KMS-11 (cell line): ENCODE measurements at regions not wholly inside any gene's neighbourhood (a gene's known extent, or its start where the extent isn't known, plus 50 kb on each side); places are given as distances from the start of the nearest gene placed in this dataset.

ENCODE experiments used
- H2AFZ ChIP-seq: fragments of 200-600 bp; sonication (generic); 2 replicates; pipeline ENCODE4 v1.6.1; 2016; ENCODE audit warnings: antibody characterized with exemption, mixed run types, low read depth
- H3K27ac ChIP-seq: fragments of 200-600 bp; sonication (generic); 2 replicates; pipeline ENCODE4 v1.6.1; 2016; ENCODE audit warnings: mild to moderate bottlenecking, mixed run types
- H3K27me3 ChIP-seq: fragments of 200-600 bp; sonication (generic); 2 replicates; pipeline ENCODE4 v1.6.1; 2017; ENCODE audit warnings: mild to moderate bottlenecking, low read depth, mixed run types, moderate library complexity; ENCODE audit not compliant: insufficient read depth
- H3K36me3 ChIP-seq: fragments of 200-600 bp; sonication (generic); 2 replicates; pipeline ENCODE4 v1.6.1; 2017; ENCODE audit warnings: mild to moderate bottlenecking, mixed run types; ENCODE audit not compliant: insufficient read depth
- H3K4me1 ChIP-seq: fragments of 200-600 bp; sonication (generic); 2 replicates; pipeline ENCODE4 v1.6.1; 2016; ENCODE audit warnings: mild to moderate bottlenecking, low read depth, mixed run types; ENCODE audit not compliant: poor library complexity, severe bottlenecking
- H3K4me2 ChIP-seq: fragments of 200-600 bp; sonication (generic); 2 replicates; pipeline ENCODE4 v1.7.0; 2016; ENCODE audit warnings: mild to moderate bottlenecking, mixed run types
- H3K4me3 ChIP-seq: fragments of 200-600 bp; sonication (generic); IDR thresholded peaks from 2 replicates; pipeline ENCODE4 v1.6.1; 2017; ENCODE audit warnings: low read depth, low read length, mixed read lengths; ENCODE audit not compliant: insufficient read depth
- H3K79me2 ChIP-seq: fragments of 200-600 bp; sonication (generic); 2 replicates; pipeline ENCODE4 v1.6.1; 2016; ENCODE audit warnings: low read depth, mixed run types; ENCODE audit not compliant: insufficient read depth
- H3K9ac ChIP-seq: fragments of 200-600 bp; sonication (generic); 2 replicates; pipeline ENCODE4 v1.6.1; 2016; ENCODE audit warnings: mild to moderate bottlenecking, mixed run types
- H4K20me1 ChIP-seq: fragments of 200-600 bp; sonication (generic); 2 replicates; pipeline ENCODE4 v1.6.1; 2016; ENCODE audit warnings: mild to moderate bottlenecking, mixed run types; ENCODE audit not compliant: insufficient read depth
- TF ChIP-seq, protein P1 (sequence below): fragments of 200-600 bp; sonication (generic); conservative IDR thresholded peaks from 2 replicates; pipeline ENCODE4 v1.6.1; 2017; ENCODE audit warnings: low read depth, mild to moderate bottlenecking, antibody characterized with exemption, low read length, moderate library complexity, mixed read lengths

DNA sequence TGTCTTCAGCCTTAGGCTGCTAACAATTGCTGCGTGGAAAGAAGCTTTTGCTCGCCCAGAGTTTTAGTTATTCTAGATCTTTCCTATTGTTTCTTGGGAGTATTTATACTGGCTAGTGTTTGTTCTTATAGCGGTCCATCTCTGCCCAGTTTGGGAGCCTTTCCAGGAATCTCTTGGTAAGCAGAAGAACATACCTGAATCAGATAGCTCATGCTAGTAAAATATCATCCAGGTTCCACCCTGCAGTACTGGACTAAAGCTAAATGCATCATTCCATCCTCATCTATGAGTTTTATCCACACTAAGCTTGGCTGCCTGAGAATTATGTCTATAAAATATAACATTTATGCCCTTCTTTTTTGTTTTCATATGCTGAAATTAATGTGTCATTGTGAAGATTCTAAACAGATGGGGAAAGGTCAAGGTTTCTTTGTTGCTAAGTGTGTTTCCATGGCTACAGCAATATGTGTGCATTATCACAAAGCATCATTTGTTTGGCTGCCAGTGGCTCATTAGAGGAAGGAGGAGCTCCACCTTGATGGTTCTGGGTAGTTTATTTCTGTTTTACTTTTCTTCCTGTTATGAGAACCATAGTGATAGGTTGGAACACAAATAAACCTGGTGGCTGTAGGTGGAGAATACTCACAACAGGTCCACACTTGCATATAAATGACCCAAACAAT is 182.8 kb downstream of the PIK3C3 start:
- Histone ChIP-seq H3K27me3 (no peaks in the 10 kb centered on the region), H3K79me2 (no peaks in the 10 kb centered on the region), H3K9ac (no peak overlapping the region), H3K36me3 (no peaks in the 10 kb centered on the region), H3K4me2 (no peak overlapping the region), H3K4me1 (no peaks in the 10 kb centered on the region), H3K27ac (no peak overlapping the region), H2AFZ (no peak overlapping the region), H4K20me1 (no peaks in the 10 kb centered on the region), H3K4me3 (no peak overlapping the region)
- TF ChIP-seq, protein P1, sequence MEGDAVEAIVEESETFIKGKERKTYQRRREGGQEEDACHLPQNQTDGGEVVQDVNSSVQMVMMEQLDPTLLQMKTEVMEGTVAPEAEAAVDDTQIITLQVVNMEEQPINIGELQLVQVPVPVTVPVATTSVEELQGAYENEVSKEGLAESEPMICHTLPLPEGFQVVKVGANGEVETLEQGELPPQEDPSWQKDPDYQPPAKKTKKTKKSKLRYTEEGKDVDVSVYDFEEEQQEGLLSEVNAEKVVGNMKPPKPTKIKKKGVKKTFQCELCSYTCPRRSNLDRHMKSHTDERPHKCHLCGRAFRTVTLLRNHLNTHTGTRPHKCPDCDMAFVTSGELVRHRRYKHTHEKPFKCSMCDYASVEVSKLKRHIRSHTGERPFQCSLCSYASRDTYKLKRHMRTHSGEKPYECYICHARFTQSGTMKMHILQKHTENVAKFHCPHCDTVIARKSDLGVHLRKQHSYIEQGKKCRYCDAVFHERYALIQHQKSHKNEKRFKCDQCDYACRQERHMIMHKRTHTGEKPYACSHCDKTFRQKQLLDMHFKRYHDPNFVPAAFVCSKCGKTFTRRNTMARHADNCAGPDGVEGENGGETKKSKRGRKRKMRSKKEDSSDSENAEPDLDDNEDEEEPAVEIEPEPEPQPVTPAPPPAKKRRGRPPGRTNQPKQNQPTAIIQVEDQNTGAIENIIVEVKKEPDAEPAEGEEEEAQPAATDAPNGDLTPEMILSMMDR: no peak

DNA sequence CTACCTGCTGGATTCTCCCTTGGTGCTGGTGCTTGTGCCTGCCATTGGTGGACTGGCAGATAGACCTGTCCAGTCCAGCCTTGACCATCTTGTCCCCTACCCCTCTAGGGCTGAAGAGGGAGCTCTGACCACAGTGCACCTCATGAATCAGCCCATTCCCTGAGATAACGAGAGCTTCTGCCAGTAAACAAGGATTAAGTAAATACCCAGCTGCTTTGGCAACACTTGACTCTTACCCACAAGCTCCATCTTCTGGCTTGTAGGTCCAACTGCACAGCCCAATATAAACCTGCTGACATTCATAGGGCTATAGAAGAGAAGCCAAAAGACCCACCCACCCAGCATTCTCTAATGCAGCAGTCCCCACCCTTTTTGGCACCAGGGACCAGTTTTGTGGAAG is 186.4 kb downstream of the PIK3C3 start:
- H3K4me2 ChIP-seq: no peak overlapping the region
- H3K79me2 ChIP-seq: no peaks in the 10 kb centered on the region
- no peak overlapping the region for H3K27ac ChIP-seq
- H2AFZ ChIP-seq: no peak overlapping the region
- no peak overlapping the region for H3K4me3 ChIP-seq
- no peaks in the 10 kb centered on the region for H3K27me3 ChIP-seq
- no peaks in the 10 kb centered on the region for H3K36me3 ChIP-seq
- peaks cover 5% of the 10 kb centered on the region for H3K4me1 ChIP-seq
- no peaks in the 10 kb centered on the region for H4K20me1 ChIP-seq
- TF ChIP-seq, protein P1: 0 out of 2 replicates have a peak, but pooled peaks have one; percentile 23
- H3K9ac ChIP-seq: no peak overlapping the region

DNA sequence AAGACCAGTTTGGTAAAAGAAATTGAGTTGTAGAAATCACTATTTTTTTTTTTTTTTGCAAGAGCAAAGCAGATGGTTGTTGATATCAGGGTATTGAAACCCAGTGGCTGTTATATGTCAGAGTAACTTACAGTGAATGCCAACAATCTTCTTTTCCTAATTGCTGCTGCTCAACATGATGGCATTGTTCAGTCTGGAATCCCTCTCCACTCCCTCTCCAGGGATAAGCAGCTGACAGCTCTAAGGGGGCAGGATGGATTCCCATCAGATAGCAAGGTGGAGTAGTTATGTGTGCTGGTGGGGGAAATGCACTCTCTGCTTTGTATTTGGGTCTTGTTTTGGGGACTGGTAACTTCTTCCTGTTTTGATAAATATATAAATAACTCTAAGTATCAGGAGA is 200.0 kb downstream of the PIK3C3 start:
- H3K27me3 ChIP-seq: no peaks in the 10 kb centered on the region
- H3K27ac ChIP-seq: no peak overlapping the region
- no peaks in the 10 kb centered on the region for H3K79me2 ChIP-seq
- no peaks in the 10 kb centered on the region for H3K36me3 ChIP-seq
- no peaks in the 10 kb centered on the region for H4K20me1 ChIP-seq
- H3K4me3 ChIP-seq: no peak overlapping the region
- H3K4me1 ChIP-seq: no peaks in the 10 kb centered on the region
- TF ChIP-seq, protein P1: no peak
- H2AFZ ChIP-seq: no peak overlapping the region
- no peak overlapping the region for H3K9ac ChIP-seq
- no peak overlapping the region for H3K4me2 ChIP-seq

DNA sequence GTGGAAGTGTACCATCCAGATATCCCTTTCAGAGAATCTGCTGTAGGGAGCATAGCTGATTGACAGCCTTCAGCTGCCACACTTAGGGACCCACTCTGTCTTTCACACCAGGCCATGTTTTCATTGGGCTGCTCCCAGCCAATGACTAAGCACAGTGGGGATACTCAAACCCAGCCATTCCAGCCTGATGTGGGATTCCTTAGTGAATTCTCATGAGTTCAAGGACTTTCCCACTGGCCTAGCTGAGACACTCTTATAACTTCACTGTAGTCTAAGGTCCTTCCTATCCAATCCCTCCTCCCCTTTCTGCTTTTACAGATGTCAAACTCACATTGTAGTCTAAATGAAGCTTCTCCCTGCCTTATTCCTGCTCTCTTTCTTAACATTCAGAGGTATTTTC is 201.2 kb downstream of the PIK3C3 start:
- no peaks in the 10 kb centered on the region for H3K36me3 ChIP-seq
- H3K27me3 ChIP-seq: no peaks in the 10 kb centered on the region
- no peaks in the 10 kb centered on the region for H4K20me1 ChIP-seq
- H3K4me2 ChIP-seq: no peak overlapping the region
- H3K79me2 ChIP-seq: no peaks in the 10 kb centered on the region
- no peak overlapping the region for H3K4me3 ChIP-seq
- TF ChIP-seq, protein P1: no peak
- no peak overlapping the region for H3K27ac ChIP-seq
- H3K9ac ChIP-seq: no peak overlapping the region
- no peak overlapping the region for H2AFZ ChIP-seq
- H3K4me1 ChIP-seq: no peaks in the 10 kb centered on the region
